ENCODE measurements at regions not wholly inside any gene's neighbourhood (a gene's known extent, or its start where the extent isn't known, plus 50 kb on each side); places are given as distances from the start of the nearest gene placed in this dataset.
"Not testable (repeated sequence)": the region's sequence is repeated elsewhere in the genome, so short reads cannot be mapped to it uniquely, and the experiment has no call there.

DNA sequence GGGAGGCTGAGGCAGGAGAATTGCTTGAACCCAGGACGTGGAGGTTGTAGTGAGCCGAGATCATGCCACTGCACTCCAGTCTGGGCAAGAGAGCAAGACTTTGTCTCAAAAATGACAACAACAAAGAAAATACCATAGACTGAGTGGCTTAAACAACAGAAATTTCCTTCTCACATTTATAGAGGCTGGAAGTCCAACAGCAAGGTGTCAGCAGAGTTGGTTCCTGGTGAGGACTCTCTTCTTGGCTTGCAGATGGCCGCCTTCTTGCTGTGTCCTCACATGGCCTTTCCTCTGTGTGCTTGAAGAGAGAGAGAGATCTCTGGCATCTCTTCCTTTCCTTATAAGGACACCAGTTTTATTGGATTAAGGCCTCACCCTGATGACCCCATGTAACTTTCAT lies 56.1 kb upstream of the ADGRE5 start:
- Histone ChIP-seq H3K27ac (ENCODE audit: extremely low read depth, low read depth, low read length) (no peak overlapping the region), H3K4me1 (ENCODE audit: control insufficient read depth, insufficient read depth, low read length) (no peaks in the 10 kb centered on the region), H3K4me3 (ENCODE audit: low read depth, low read length) (no peak overlapping the region), H3K9me3 (ENCODE audit: control insufficient read depth, insufficient read depth, low read depth, low read length) (no peaks in the 10 kb centered on the region), H3K36me3 (ENCODE audit: control insufficient read depth in 2 of 2, insufficient read depth in 1 of 2, low read length in 2 of 2) (no peaks in the 10 kb centered on the region)
- TF ChIP-seq ZNF16 (tag by site-specific recombination; IDR thresholded peaks at IDR 0.05; ENCODE audit: low read depth) (no peak), ZNF548 (tag by site-specific recombination; IDR thresholded peaks at IDR 0.05) (peak; percentile 95)
- POLR2A ChIA-PET, result no interaction called here
- CTCF ChIA-PET, result interaction anchor here (0.7 kb wide), 1 partner anchor 26 kb away, joined by 3 read pairs; no protein-coding TSS in a partner anchor

DNA sequence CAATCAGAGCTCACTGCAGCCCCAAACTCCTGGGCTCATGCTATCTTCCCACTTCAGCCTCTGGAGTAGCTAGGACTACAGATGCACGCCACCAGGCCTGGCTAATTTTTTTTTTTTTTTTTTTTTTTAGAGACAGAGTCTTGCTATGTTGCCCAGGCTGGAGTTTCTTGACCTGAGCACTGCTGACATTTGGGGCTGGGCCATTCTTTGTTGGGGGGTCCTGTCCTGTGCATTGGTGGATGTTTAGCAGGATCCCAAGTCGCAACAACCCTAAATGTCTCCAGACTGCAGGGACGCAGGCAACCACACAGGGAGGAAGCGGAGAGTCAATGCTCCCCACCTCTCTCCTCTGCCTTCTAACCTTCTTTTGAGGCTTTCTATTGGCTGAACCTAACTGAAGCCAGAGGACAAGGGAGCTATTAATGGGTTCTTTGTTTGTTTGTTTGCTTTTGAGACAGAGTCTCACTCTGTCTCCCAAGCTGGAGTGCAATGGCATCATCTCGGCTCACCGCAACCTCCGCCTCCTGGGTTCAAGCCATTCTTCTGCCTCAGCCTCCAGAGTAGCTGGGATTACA lies 58.3 kb upstream of the ADGRE5 start:
- H3K9me3 ChIP-seq (ENCODE audit: control insufficient read depth, insufficient read depth, low read depth, low read length), result no peaks in the 10 kb centered on the region
- H3K4me1 ChIP-seq (ENCODE audit: control insufficient read depth, insufficient read depth, low read length), result no peaks in the 10 kb centered on the region
- ChIA-PET CTCF (interaction anchor here (1.2 kb wide), 1 partner anchor 25 kb away, joined by 3 read pairs; no protein-coding TSS in a partner anchor), POLR2A (no interaction called here)
- H3K36me3 ChIP-seq (ENCODE audit: control insufficient read depth in 2 of 2, insufficient read depth in 1 of 2, low read length in 2 of 2), result no peaks in the 10 kb centered on the region
- TF ChIP-seq YY1 (tag by site-specific recombination; IDR thresholded peaks at IDR 0.05) (no peak), KLF10 (tag by site-specific recombination; IDR thresholded peaks at IDR 0.05) (no peak), ZNF366 (tag by site-specific recombination; conservative IDR thresholded peaks at IDR 0.05) (peak; percentile 14)
- no peak overlapping the region for H3K27ac ChIP-seq (ENCODE audit: extremely low read depth, low read depth, low read length)
- H3K4me3 ChIP-seq (ENCODE audit: low read depth, low read length), result no peak overlapping the region

- Histone ChIP-seq H3K36me3 (ENCODE audit: control insufficient read depth in 2 of 2, insufficient read depth in 1 of 2, low read length in 2 of 2) (no peaks in the 10 kb centered on the region), H3K4me1 (ENCODE audit: control insufficient read depth, insufficient read depth, low read length) (no peaks in the 10 kb centered on the region), H3K27ac (ENCODE audit: extremely low read depth, low read depth, low read length) (no peak overlapping the region), H3K9me3 (ENCODE audit: control insufficient read depth, insufficient read depth, low read depth, low read length) (no peaks in the 10 kb centered on the region), H3K4me3 (ENCODE audit: low read depth, low read length) (no peak overlapping the region)
- ChIA-PET POLR2A (no interaction called here), CTCF (interaction anchor here (0.6 kb wide), 1 partner anchor 1636 kb away, joined by 3 read pairs; no protein-coding TSS in a partner anchor)
- TF ChIP-seq ZNF112 (tag by site-specific recombination; IDR thresholded peaks at IDR 0.05) (peak; percentile 100), ZNF280D (tag by site-specific recombination; IDR thresholded peaks at IDR 0.05) (peak; percentile 71; the same call in 1 of the 2 replicates), PBX3 (CRISPR knock-in tag; IDR thresholded peaks at IDR 0.05) (no peak), ZNF623 (tag by site-specific recombination; IDR thresholded peaks at IDR 0.05) (peak; percentile 24; the same call in 1 of the 2 replicates)
Measured at GRCh38 chr19:14320253-14320652, 61.0 kb upstream of the ADGRE5 start.

DNA sequence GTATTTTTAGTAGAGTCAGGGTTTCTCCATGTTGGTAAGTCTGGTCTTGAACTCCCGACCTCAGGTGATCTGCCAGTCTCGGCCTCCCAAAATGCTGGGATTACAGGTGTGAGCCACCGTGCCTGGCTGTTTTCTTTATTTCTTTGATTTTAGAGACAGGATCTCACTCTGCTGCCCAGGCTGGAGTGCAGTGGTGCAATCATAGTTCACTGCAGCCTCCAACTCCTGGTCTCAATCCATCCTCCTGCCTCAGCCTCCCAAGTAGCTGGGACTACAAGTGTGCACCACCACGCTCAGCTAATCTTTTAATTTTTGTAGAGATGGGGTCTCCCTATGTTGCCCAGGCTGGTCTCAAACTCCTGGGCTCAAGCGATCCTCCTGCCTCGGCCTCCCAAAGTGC lies 61.5 kb upstream of the ADGRE5 start:
- CTCF ChIA-PET, result interaction anchor here (0.7 kb wide), 1 partner anchor 8 kb away, joined by 3 read pairs; no protein-coding TSS in a partner anchor
- POLR2A ChIA-PET; H3K4me1 ChIP-seq (ENCODE audit: control insufficient read depth, insufficient read depth, low read length); H3K27ac ChIP-seq (ENCODE audit: extremely low read depth, low read depth, low read length); H3K36me3 ChIP-seq (ENCODE audit: control insufficient read depth in 2 of 2, insufficient read depth in 1 of 2, low read length in 2 of 2); H3K4me3 ChIP-seq (ENCODE audit: low read depth, low read length); H3K9me3 ChIP-seq (ENCODE audit: control insufficient read depth, insufficient read depth, low read depth, low read length): not testable (repeated sequence)

DNA sequence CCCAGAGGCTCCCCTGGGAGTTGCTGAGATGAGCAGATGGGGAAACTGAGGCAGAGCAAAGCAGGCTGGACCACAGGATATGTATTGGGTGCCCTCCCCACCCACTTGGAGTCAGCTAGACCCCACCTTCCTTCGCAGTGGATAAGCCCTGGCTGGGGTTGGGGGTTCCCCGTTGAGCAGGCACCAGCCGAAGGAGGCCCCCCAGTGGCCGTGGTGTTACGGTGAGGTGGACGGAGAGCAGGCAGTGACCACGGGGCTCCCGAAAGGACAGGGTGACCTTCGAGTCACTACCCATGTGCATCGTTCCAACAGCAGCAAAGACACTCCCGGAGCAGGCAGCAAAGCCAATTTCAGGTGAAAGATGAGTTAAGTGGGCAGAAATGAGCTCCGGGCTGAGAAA lies 62.4 kb upstream of the ADGRE5 start:
- CTCF ChIA-PET, result interaction anchor here (0.7 kb wide), 1 partner anchor 9 kb away, joined by 3 read pairs; no protein-coding TSS in a partner anchor
- H3K4me3 ChIP-seq (ENCODE audit: low read depth, low read length), result no peak overlapping the region
- TF ChIP-seq ZNF354C (tag by site-specific recombination; IDR thresholded peaks at IDR 0.05; ENCODE audit: borderline replicate concordance, low read depth), result no peak

More for the DNA sequence above, 62.4 kb upstream of the ADGRE5 start:
- no peaks in the 10 kb centered on the region for H3K36me3 ChIP-seq (ENCODE audit: control insufficient read depth in 2 of 2, insufficient read depth in 1 of 2, low read length in 2 of 2)
- H3K4me1 ChIP-seq (ENCODE audit: control insufficient read depth, insufficient read depth, low read length), result no peaks in the 10 kb centered on the region
- no peak overlapping the region for H3K27ac ChIP-seq (ENCODE audit: extremely low read depth, low read depth, low read length)
- H3K9me3 ChIP-seq (ENCODE audit: control insufficient read depth, insufficient read depth, low read depth, low read length), result no peaks in the 10 kb centered on the region
- POLR2A ChIA-PET, result no interaction called here

Measured in HEK293 (cell line).